HuH-7 (cell line): ENCODE measurements at regions not wholly inside any gene's neighbourhood (a gene's known extent, or its start where the extent isn't known, plus 50 kb on each side); places are given as distances from the start of the nearest gene placed in this dataset.
"Not testable (repeated sequence)": the region's sequence is repeated elsewhere in the genome, so short reads cannot be mapped to it uniquely, and the experiment has no call there.

Experiments used
- DNase-seq: peaks from one replicate; pipeline ENCODE4 v3.0.0; 2011; ENCODE audit warnings: low spot score

DNA sequence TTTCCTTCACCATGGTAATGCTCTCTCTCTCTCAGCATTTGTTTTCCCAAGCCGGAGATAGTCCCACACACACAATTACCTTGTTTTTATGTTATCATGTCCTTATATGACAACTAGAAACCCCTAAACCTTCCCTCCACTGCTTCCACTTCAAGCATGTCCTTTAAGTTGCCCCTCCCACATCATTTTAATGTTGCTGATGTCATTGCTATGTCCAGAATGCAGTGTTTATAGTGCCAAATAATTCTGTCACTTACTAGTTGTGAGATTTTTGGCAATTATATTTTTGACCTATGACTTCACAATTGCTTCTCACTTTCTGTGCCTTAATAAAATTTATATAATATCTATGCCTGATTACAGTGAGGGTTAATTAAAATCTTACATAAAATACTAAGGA is 645.9 kb downstream of the XPNPEP1 start:
- DNase-seq, result no peak

DNA sequence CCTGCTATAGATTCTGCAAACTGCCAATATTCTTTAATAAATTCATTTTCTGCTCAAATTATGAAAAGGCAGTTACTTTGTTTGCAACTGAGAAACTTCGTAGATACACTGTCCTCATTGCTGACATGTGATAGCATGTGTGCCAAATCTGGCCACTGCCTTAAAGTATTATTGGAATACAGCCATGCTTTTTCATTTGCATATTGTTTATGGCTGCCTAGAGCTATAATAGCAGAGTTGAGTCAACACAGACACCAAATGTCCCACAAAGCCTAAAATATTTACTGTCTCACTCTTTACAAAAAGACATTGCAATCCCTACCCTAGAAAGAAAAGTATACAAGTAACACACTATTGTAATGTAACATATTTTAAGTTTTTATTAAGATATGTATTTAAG is 647.4 kb downstream of the XPNPEP1 start:
- DNase-seq, result no peak

DNA sequence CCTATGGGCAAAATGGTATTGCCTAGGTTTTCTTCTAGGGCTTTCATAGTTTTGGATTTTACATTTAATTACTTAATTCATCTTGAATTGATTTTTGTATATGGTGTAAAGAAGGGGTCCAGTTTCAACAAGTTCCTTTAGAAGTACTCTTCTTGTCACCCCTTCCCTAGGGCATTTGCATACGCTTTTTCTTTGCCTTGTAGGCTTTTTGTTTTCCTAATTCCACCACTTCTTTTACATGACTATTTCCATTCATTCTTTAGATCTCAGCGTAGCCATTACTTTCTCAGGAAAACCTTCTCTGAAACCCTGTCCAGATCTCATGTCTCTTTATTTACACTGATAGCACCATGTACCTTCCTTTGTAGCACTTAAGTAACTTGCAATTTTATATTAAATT is 648.6 kb downstream of the XPNPEP1 start:
- DNase-seq, result no peak

DNA sequence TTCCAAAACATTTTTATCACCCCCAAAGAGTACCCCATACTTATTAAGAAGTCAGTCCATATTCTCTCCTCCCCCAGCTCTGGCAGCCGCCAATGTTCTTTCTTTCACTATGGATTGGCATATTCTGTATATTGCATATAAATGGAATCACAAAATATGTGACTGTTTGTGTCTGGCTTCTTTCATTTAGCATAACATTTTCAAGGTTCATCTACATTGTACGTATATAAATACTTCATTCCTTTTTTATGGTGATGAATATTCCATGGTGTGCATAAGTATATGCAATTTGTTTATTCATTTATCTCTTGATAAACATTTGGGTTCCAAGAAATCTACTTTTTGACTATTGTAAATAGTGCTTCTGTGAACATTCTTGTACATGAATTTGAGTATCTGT is 653.1 kb downstream of the XPNPEP1 start:
- DNase-seq, result no peak

DNA sequence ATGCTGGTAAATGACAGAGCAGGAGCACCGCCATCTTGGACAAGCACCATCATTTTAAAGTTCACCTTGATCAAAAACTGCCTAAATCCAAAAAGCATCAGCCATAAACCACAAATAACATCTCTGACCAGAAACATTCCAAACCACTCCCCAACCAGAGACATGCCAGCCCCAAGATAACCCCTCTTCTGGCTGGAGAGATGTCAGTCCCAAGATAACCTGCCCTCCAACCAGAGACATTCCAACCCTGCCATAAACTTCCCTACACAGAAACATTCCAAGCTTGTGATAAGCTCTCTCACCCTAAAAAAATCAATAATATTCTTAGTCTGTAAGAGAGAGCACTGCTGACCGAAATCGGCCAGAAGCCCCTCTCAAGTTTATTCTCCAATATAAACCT is 659.3 kb downstream of the XPNPEP1 start:
- DNase-seq, result no peak

DNA sequence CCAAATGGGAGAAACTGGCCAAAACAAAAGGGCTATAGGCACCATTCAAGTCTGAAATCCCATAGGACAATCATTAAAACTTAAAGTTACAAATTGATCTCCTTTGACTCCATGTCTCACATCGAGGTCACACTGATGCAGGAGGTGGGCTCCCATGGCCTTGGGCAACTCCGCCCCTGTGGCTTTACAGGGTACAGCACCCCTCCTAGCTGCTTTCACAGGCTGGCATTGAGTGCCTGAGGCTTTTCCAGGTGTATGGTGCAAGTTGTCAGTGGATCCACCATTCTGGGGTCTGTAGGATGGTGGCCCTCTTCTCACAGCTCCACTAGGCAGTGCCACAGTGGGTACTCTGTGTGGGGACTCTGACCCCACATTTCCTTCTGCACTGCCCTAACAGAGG is 662.1 kb downstream of the XPNPEP1 start:
- no peak for DNase-seq

DNA sequence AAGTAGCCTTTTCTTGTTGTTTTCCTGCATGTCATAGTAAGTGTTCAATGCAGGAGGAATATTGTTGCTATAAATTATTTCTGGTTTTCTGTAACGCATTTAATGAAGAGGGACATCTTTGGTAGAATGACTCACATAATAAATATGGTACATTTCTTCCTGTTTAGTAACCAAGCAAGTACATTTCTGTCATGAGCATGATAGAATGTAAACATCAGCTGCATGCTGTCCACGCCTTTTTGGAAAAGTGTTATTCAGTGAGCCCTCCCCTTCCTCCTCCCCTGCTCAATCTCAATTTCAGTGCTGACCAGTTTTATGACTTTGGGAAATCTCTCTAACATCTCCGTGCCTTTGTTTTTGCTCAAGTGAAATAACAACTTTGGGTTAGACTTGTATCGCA is 664.0 kb downstream of the XPNPEP1 start:
- no peak for DNase-seq

DNA sequence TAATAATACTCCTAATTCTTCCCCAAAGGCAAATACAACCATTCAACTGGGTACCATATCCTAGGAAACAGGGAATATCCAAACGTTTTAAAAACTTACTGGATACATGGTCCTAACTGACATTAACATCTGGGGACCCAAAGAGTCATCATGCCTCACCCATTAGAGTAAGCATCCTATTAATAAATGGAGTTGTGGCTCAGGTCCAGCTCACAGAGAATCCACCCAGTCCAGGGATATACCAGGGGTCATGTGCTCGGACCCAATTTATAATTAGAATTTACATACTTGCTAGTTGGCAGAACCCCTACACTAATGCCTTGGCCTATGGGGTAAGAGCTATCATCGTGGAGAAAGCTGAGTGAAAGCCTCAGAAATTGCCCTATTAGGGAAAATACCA is 670.0 kb downstream of the XPNPEP1 start:
- DNase-seq, result no peak

DNA sequence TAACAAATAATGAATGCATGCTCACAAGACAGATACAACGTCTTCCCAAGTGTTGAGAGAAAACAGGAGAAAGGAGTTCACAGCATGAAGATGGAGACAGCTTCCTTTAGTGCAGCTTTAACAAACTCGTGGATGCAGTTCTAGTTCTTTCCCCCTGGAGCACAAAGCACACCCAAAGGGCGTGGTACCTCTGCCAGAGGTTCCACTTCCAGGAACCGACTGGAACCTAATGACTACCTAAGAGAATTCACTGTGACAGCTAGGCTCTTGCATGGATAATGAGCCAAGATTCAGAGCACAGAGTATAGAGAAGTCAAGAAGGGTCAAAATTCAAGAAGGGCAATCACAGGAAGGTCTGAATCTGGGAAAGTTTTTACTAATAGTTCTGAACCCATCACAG is 673.2 kb downstream of the XPNPEP1 start:
- DNase-seq, result no peak

DNA sequence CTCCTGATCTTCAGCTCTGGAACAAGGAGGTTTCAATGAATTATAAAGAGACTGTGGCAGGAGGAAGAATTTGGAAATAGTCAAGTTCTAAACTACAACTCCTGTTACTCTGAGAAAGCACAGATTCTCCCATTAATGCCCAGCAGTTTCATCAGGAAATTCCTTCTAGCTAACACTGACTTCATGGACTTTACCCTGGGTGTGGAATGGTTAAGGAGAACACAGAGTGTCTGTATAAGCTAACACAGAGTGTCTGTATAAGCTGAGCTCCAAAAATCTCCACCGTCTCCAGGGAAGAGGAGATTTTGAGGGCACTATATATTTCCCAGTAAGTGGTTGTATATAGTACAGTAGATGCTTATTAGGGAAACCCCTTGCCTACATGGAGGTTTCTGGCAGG is 675.5 kb downstream of the XPNPEP1 start:
- DNase-seq, result no peak

DNA sequence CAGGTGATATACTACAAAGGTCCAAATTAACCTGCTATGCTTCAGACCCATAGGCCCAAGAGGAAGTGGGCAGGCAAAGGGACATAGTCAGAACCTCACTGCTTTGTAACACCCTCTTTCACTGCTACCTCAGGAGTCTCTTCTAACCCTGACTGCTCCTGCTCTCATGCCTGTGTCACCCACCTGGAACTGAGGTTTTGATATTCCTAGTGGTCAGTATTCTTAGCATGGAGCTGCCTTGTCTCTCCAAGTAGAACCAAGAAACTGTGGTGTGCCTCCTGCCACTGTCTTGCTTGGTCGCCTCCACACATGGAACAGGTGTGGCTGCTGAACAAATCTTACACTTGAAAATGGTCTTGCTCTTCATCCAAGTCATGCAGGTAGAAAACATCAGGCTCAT is 677.5 kb downstream of the XPNPEP1 start:
- no peak for DNase-seq

DNA sequence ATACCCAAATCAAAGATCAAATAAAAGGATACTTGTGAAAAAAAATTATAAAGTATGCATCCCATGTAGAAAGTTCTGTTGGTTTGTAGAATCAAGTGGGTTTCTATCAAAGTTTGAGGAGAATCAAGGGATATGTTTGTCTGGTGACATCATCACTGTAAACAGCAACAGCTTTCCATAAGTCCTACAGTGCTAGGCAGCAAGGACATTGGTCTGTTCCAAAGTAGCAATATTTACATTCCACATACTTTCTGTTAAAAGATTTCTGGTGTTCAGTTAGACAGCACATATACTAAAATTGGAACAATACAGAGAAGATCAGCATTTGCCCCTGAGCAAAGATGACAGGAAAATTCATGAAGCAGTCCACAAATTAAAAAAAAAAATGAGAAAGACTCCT is 683.9 kb downstream of the XPNPEP1 start:
- no peak for DNase-seq

DNA sequence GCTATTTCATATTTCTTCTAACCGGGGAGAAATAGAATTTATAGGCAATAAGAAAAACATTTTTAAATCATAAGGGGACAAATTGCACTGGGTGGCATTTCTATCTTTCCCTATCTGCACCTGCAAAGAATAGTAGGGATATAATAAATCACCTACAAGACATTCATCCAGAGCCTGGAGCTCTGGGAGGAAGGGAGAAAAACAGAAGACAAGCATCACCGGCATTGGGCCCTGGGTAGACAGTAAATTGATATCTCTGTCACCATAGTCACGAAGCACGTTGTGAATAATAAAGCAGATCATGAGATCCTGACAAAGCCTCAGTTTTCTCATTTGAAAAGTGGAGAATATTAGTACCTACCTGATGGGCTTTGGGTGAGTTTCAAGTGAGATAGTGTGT is 685.6 kb downstream of the XPNPEP1 start:
- no peak for DNase-seq

DNA sequence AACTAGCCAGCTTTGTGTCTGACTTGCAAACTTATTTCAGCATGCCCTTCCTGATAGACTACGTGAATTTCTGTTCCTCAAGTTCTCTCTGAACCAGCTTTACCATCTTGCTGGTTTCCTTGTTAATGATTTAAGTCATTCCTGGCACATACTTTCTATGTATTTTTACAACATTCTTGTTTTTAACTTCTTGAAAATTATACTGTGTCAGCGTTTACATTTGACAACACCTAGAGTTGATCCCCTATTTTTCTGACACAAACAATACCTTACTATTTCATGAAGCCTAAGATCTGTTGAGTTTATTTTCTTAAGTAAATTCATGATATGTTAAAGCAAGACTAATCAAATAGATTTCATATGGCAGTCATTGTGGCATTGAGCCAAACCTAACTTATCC is 686.3 kb downstream of the XPNPEP1 start:
- no peak for DNase-seq

DNA sequence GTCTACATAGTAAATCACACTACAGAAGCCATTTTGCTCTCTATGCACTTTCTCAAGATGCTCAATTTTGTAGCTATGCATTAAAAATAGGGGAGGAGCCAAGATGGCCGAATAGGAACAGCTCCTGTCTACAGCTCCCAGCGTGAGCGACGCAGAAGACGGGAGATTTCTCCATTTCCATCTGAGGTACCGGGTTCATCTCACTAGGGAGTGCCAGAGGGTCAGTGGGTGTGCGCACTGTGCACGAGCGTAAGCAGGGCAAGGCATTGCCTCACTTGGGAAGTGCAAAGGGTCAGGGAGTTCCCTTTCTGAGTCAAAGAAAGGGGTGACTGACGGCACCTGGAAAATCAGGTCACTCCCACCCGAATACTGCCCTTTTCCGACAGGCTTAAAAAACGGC is 699.8 kb downstream of the XPNPEP1 start:
- not testable (repeated sequence) for DNase-seq

DNA sequence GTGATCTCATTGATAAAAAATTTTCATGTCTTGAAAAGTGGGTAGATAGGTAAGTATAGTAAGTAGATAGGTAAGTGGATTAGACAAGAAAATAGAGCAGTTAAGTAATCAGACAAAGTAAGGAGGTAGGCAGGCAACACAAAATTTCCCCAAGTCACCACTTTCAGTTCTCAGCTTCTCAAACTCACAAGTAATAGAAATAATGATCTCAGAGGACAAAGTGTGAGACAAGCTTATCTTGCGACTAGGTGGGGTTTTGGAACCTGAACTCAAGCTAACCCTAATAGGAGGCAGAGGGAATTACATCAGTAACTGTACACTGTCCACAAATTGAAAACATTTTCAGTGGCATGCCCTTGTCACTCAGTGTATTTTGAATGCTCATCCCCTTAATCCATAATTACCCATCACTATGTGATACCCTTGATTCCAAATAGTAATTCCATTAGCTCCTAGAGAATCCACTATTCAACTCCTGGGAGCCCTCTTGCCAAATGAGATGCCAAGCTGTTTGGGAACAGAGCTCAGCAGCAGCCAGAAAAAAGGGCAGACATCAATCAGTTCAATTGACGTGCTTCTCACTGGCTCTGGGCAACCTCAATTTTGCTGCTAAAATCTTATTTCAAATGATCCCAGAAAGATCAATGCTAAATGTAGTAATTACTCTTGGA is 703.2 kb downstream of the XPNPEP1 start:
- no peak for DNase-seq

DNA sequence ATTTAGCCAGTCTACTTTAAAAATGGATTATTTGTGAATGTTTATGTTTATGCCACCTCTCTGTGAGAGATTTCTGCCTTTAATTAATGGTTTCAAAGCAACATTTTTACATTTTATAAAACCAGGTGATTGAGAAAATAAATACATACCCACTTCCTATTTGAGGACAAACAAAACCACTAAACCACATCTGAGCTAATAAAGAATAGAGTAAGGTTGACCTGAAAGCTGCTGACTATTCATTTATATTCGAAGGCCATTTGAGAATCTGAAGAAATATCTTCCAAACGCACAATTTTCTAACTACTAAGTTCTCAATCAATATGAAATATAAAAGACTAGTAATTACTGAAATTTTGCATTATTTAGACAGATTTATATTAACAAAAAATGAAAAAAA is 705.1 kb downstream of the XPNPEP1 start:
- DNase-seq, result no peak

DNA sequence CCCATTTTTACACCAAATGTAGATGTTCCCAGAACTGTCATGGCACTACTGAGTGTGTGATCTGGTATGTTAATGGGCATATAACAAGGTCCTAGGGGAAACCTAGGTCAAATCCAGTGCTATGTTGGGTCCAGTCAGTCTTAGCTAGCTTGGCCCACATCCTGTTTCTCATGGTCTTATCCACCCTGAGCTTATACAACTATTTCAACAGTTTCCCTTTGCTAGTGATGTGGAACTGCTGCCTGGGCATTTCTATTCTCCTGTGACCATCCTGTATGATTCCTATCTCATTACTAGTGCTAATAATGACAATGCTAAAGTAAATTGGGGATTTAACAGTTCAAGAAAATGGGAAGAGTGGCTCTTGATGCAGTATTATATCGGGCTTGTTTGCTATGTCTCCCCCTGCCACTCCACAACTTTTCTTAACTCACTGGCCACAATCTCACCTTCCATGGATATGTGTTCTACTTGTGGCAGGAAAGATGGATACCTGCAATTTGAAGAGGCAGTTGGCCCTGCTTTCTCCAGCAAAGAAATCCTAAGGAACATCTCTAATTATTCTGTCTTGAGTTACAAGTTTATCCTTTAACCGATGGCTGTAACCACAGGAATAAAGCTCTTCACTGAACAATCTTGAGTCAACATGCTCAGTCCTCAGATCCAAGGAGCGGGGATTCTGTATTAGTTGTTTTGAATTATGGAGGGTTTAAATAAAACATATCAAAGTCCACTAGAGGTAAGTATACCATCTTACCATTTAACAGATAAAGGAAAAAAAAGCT is 707.8 kb downstream of the XPNPEP1 start:
- DNase-seq, result no peak

DNA sequence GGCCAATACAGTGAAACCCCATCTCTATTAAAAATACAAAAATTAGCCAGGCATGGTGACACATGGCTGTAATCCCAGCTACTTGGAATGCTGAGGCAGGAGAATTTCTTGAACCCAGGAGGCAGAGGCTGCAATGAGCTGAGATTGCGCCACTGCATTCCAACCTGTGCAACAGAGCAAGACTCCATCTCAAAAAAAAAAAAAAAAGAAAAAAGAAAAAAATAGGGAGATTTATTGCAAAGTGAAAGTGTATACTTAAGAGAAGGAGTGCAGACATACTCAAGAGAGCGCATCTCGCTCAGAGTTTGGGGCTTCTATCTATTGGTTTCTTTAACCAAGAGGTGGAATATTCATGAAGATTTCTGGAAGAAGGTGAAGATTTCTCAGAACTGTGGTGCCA is 708.4 kb downstream of the XPNPEP1 start:
- not testable (repeated sequence) for DNase-seq

DNA sequence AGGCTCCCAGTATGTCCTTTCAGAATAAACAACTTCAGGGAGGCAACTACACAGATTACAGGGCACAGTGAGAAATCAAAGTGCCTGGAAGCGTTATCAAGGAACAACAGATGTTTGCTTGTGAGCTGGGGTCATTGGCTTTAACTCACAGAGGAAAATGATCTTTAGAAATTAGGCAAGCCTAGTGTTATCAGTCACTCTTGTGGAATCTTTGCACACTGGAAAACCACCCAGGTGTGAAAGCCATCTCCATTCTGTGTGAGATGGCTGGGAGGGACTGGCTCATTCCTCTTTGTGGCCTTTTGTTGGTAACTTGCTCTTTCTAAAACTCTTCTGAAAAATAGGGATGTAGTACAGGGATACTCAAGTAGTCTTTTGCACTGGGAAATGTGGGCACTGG is 716.0 kb downstream of the XPNPEP1 start:
- DNase-seq, result no peak

DNA sequence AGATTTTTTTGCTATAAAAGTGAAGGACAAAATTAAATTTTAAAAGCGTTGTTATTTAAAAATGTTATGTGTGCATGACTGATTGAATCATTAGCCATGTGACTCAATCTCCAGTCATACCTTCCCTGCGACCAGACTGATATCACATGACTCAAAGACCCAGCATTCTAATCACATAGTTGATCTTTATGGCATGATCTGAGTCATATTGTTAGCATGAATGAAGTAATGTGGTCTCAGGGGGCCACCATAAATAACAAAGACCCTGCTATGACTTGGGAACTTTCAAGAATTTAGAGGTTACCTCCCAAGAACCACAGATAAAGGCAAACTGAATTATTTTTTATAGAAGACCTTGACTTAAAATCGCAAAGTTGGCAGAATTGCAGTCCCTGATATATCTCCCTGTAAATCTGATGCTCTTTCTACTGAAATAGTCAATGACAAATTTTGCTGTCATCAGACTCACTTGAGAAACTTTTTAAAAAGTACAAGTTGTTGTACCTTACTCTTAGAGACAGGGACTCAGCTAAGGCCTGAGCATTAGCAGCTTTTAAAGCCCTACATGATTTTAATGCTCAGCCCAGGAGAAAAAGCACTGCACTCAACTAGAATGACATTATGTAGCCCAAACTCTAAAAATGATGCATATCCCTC is 717.3 kb downstream of the XPNPEP1 start:
- no peak for DNase-seq

DNA sequence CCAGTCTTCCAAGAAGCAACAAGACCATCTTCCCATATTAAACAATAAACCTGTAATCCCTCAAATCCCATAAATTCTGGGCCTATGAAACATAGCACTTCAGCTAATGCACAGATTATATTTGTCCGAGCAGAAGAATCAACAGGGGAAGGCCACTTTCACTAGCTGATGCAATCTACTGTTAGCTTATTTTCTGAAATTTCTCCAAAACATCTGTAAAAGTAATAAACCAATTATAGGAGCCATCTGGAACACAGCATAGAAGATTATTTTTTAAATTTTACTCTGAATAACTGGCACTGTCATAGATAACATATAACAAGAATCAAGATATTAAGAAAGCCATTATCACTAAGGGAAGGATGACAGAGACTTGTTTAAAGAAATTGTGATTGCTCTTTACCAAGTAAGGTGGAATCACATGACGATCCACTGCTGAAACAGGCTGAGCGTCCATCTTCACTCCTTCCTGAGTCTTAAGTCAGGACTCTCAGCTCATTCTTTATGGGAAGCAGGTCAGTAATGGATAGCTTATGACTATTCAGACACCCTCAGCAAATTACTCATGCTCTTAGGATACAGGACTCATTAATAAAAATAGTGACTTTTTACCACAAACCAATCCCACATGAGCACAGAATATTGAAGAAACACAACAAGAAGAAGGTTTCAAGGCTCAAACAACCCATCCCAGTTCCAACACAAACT is 719.5 kb downstream of the XPNPEP1 start:
- DNase-seq, result no peak

DNA sequence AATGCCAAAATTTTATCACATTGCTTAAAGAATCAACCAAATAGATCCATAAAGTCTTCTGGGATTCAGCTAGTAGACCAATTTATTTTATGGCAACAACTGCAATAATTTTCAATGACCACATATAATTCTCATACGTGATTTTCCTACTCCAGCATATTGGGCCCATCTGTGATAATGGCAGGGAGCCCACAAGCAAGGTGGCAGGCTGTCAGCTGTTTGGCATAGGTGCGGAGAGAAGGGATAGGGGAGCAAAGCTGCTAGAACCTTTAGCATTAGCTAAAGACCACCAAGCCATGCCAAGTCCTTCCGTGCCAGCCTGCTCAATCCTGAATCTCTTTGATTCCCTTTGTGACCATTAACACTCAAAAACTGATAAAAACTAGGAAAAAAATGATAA is 721.2 kb downstream of the XPNPEP1 start:
- DNase-seq, result no peak
